Left kidney (tissue), 1 donor: ENCODE measurements at regions not wholly inside any gene's neighbourhood (a gene's known extent, or its start where the extent isn't known, plus 50 kb on each side); places are given as distances from the start of the nearest gene placed in this dataset.

Experiments
- DNase-seq: peaks from one replicate; pipeline ENCODE4 v3.0.0-alpha.2; 2013

DNA sequence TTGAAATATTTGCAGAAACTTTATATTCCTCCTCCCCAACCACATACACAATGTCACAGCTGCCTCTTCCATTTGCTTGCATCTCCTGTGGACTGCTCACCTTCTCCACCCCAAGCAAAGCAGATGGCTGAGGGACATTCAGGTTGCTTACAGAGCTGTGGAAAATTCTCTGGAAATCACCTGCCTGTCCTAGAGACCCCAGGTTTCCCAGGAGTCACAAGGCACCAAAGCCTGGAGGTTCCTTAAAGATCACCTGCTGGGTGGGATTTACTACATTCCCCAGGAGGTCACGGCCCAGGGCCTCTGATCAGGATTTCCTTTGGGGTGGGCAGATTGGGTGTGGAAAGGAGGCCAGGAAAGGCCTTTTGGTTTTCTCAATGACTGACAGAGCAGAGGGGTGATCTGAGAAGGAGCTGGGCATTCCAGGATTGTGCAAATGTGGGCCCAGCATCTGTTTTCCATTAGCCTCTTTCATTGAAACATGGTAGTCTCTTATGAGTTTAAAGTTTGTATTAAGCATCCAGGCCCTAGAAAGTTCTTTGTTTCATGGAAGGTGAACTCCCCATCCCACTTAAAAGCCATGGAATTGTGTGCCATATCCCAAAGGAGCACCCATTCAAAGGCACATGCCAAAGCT lies 410.7 kb upstream of the TNP1 start:
- DNase-seq = no peak

GRCh38 chr2:217269701-217270484 lies 410.0 kb upstream of the TNP1 start:
- DNase-seq = peak; percentile 45

DNA sequence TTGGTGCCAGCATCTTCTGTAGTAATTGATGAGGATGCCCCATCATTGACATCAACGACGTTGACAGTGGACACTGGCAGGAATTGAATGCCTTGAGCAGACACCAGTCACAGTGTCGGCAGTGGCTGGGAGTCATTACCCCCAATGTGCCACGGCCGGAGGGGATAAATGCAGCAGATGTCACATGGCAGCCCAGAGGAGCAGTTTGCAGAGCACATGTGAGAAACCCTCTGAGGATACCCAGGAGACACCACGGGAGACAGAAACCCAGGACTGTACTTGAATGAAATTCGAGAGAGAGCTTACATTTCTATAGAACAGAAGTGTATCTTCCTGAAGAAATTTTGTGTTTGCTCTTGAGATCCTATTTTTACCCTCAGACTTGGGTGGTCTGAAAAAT lies 409.1 kb upstream of the TNP1 start:
- no peak for DNase-seq

DNA sequence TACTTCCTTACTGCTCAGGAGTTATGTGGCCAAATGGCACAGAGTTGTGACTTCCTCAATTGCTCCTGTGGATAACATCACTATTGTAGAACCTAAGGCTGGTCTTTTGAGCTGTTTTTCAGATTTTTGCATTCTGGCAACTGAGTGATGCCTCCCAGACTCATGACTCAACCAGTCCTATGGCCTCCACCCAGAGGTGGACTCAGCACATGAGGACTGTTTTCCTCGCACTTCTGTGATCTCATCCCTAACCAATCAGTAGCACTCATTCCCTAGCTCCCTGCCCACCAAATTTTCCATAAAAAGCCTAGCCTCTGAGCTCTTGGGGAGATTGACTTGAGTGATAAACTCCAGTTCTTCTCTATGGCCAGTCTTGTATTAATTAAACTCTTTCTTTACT lies 407.9 kb upstream of the TNP1 start:
- DNase-seq = no peak

DNA sequence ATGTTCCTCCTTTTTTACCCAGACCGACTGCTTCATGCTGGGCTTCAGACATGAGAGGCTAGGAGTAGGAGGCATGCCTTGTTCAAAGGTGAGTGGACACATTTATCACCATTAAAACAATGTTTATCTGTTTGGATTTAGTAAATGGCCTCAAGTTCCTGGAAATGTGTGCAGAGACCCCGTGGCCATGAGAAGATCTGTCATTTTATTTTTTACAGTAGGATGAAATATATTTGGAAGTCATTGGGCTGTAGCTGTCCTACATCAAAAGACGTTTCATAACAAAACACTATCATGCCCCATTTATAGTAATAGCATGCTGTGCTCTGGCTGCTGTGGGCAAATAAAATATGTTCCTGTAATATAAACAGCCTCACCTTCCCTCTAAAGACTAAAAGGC lies 403.9 kb upstream of the TNP1 start:
- no peak for DNase-seq

GRCh38 chr2:217262911-217263310 lies 403.0 kb upstream of the TNP1 start:
- no peak for DNase-seq

DNA sequence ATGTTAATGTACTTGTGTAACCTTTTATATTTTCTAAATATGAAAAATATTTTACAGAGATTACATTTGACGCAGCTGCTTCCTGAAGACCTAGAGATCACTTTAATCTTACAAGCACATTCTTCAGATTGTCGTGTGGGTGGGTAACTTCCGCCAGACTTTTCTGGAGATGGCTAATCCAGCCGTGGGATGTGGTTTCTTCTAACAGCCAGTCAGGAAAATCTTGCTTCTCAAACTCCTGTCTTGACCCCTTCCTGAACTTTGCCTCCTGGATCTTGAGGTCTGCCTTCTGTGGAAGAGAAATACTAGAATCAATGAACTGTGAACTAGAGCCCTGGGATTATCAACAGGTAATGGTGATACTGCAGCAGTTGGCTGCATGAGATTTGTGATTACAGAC lies 401.6 kb upstream of the TNP1 start:
- no peak for DNase-seq

- DNase-seq = no peak
Observed at GRCh38 chr2:217260441-217261115, 400.7 kb upstream of the TNP1 start.

DNA sequence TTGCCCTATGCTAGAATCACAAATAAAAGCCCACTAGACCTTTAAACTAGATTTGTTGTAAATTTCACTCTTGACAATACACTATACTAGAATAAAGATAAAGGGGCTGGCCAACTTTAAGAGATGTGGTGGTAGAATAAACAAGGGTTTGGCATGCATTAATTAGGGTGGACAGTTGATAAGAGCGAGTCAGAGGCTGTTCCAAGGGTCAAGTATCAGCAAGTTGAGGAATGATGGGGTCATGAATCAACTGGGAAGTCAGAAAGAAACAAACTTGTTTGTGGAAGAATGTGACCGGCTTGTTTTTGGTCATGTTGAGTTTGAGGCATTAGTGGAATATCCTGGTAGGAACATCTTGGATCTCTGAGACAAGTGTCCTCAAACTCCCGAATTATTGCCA lies 398.3 kb upstream of the TNP1 start:
- no peak for DNase-seq

DNA sequence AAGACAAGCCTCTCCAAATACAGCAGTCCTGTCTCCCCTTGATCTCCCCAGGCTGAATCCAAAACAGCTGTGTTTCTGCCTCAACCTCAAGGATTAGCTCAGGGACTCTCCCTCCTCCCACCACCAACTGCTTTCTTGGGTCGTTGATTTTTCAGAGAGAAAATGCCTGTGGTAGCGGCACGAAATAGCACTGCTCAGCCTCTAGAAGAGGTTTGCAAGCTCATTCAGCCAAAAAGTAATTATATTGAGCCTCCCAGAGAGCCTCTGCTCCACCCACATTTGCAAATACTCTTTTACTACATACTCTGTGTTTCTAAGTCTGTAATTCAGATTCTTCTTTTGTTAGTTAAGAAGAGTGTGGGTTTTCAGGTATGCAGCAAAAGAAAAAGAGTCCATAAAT lies 396.4 kb upstream of the TNP1 start:
- no peak for DNase-seq

DNA sequence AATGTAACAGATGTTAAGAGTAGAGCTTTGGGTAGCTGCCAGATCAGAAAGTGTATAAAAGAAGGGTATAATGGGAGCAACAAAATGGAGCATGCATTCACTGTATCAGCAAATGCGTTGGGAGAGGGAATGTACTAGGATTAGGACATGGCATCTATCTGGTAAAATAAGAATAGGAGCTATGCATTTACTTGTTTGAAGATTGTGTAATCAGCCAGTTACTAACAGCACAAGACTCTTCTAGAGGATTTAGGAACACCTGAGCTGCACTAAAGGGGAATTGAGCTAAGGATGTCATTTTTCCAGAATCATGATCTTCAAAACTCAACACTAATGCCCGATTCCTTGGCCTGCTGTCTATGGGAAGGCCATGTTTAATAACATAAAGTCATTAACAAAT lies 394.2 kb upstream of the TNP1 start:
- DNase-seq = no peak

- DNase-seq = no peak
Observed at GRCh38 chr2:217252181-217252580, 392.3 kb upstream of the TNP1 start.

GRCh38 chr2:217250013-217250524 lies 390.2 kb upstream of the TNP1 start:
- peak; percentile 84 for DNase-seq

GRCh38 chr2:217249121-217250012 lies 389.5 kb upstream of the TNP1 start:
- no peak for DNase-seq

GRCh38 chr2:217248312-217248935 lies 388.6 kb upstream of the TNP1 start:
- DNase-seq = peak; percentile 86

- DNase-seq = no peak
Observed at GRCh38 chr2:217247476-217247875, 387.6 kb upstream of the TNP1 start.

GRCh38 chr2:217246108-217246507 lies 386.2 kb upstream of the TNP1 start:
- no peak for DNase-seq

GRCh38 chr2:217244815-217245214 lies 385.0 kb upstream of the TNP1 start:
- no peak for DNase-seq

- no peak for DNase-seq
Observed at GRCh38 chr2:217242947-217243346, 383.1 kb upstream of the TNP1 start.

GRCh38 chr2:217231724-217232123 lies 371.9 kb upstream of the TNP1 start:
- no peak for DNase-seq

DNA sequence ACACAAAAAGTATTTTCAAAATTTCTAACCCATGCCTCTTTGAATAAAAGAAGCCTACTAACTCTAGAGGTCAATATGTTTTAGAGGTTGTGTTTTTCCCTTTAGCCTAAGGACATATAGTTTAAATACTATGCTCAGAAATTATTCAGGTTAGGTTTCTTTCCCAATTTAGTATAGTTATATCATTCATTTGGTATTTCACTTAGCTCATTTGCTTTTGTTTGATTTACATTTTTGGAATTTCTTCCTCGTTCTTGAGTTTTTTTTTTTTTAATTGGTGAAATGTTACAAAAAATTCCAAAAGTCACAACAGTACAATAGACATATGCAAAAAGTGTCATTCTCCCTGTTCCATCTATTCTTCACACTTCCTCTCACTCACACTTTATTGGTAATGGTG lies 371.3 kb upstream of the TNP1 start:
- no peak for DNase-seq

DNA sequence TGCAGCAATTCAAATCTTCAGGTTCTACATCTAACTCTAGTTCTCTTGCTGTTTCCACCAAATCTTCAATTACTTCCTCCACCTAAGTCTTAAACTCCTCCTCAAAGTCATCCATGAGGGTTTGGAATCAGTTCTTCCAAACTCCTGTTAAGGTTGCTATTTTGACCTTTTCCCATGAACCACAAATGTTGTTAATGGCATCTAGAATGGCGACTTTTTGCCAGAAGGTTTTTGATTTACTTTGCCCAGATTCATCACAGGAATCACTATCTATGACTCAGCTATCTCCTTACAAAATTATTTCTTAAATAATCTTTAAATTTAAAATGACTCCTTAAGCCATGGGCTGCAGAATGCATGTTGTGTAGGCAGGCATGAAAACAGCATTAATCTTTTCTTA lies 368.9 kb upstream of the TNP1 start:
- no peak for DNase-seq
